Testis (tissue), 2 donors: ENCODE measurements at regions not wholly inside any gene's neighbourhood (a gene's known extent, or its start where the extent isn't known, plus 50 kb on each side); places are given as distances from the start of the nearest gene placed in this dataset.

ENCODE experiments used
- CTCF ChIP-seq, 3 experiments: fragments of 450-650 bp in 2 of 3; fragments of 200-600 bp in 1 of 3; sonication (generic) in 1 of 3; IDR thresholded peaks; one replicate each; pipeline ENCODE4 v1.5.1; 2016 to 2019; ENCODE audit warnings: antibody characterized with exemption in 3 of 3, mild to moderate bottlenecking in 2 of 3, moderate library complexity in 1 of 3
- POLR2A ChIP-seq: fragments of 450-650 bp; IDR thresholded peaks from one replicate; pipeline ENCODE4 v1.6.1; 2017; ENCODE audit warnings: antibody characterized with exemption, mild to moderate bottlenecking, moderate library complexity

GRCh38 chr7:106193661-106194060 is 81.5 kb upstream of the SYPL1 start:
- no peak for TF ChIP-seq POLR2A
- no peak for TF ChIP-seq CTCF (IDR thresholded peaks at IDR 0.05)
